HK-2 (cell line): ENCODE measurements at regions not wholly inside any gene's neighbourhood (a gene's known extent, or its start where the extent isn't known, plus 50 kb on each side); places are given as distances from the start of the nearest gene placed in this dataset.

ENCODE experiments used
- DNase-seq: peaks from one replicate; pipeline ENCODE4 v3.0.0-alpha.2; 2018; ENCODE audit not compliant: unreplicated experiment

GRCh38 chr2:122864728-122865127 lies 1109.3 kb downstream of the TSN start:
- DNase-seq = no peak

DNA sequence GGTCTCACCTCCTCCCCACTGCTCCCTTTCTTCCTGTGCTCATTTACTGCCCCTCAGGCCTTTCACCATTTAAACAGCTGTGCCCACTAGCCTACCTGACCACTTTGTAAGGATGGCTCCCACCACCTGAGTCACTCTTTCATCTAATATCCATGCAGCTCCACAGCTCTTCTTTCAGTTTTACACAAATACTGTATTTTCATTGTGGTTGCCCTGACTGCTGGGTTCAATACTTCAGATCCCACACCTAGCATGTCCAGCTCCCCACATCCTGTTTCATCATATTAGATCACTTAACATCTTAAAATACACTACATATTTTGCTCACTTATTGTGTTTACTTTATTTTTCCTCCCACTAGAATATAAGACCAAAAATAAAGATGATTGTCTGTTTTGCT lies 1110.6 kb downstream of the TSN start:
- DNase-seq = no peak

- DNase-seq = no peak
Observed at GRCh38 chr2:122867941-122868340, 1112.5 kb downstream of the TSN start.

GRCh38 chr2:122868646-122869275 lies 1113.3 kb downstream of the TSN start:
- no peak for DNase-seq

- DNase-seq = no peak
Observed at GRCh38 chr2:122873951-122874350, 1118.5 kb downstream of the TSN start.

- no peak for DNase-seq
Observed at GRCh38 chr2:122875091-122875865, 1119.8 kb downstream of the TSN start.

GRCh38 chr2:122883849-122884248 lies 1128.4 kb downstream of the TSN start:
- DNase-seq = no peak

GRCh38 chr2:122884889-122885288 lies 1129.4 kb downstream of the TSN start:
- no peak for DNase-seq

DNA sequence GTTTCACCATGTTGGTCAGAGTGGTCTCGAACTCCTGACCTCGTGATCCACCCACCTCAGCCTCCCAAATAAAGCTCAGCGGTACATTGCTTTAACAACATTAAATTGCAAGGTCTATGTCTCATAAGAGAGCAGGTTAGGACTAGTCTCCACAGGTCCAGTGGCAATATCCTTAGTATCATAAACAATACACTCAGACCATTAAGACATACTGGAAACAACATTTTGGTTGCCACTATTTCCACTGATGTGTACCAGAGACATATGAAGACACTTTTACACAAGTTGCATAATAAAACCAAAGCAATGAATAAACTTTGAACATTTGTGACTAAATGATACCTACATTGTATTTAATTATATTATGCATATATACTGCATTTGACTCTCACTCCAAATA lies 1130.0 kb downstream of the TSN start:
- DNase-seq = no peak

GRCh38 chr2:122886479-122887145 lies 1131.2 kb downstream of the TSN start:
- no peak for DNase-seq

DNA sequence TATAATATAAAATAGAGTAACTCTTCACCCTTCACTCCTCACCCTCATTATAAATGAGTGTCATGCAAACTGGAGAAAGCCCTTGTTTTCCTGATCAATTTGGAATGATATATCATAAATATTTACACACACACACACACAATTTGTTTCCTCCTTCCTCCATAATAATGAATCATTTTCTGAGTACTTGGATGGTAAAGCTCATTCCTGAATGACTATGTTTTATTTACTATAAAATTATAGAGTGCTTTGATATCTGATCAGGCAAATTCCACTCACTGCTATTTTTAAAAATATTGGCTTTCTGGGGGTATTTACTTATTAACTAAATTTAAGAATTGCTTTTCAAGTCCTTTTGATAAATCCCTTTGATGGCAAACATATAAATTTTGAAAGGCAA lies 1125.5 kb upstream of the CNTNAP5 start:
- DNase-seq = no peak

- DNase-seq = no peak
Observed at GRCh38 chr2:122905431-122905830, 1119.7 kb upstream of the CNTNAP5 start.

- DNase-seq = no peak
Observed at GRCh38 chr2:122908159-122908558, 1116.9 kb upstream of the CNTNAP5 start.

DNA sequence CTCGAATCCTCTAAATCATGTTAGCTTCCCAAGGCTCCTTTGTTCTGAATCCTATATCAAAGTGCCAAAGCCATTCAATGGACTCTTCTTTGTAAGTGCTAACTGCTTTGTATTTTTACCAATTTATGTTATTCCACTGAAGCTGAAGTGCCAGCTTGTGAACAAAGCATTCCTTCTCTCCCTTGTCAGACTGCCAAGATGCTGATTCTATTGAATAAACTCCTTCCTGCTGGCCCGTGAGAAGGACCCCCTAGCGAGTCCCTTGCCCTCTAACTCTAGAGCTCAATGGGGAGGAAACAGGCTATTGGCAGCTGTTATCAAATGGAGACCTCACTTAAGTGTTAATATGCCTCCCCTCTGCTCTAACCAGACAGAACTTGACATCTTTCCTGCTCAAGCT lies 1097.9 kb upstream of the CNTNAP5 start:
- no peak for DNase-seq

DNA sequence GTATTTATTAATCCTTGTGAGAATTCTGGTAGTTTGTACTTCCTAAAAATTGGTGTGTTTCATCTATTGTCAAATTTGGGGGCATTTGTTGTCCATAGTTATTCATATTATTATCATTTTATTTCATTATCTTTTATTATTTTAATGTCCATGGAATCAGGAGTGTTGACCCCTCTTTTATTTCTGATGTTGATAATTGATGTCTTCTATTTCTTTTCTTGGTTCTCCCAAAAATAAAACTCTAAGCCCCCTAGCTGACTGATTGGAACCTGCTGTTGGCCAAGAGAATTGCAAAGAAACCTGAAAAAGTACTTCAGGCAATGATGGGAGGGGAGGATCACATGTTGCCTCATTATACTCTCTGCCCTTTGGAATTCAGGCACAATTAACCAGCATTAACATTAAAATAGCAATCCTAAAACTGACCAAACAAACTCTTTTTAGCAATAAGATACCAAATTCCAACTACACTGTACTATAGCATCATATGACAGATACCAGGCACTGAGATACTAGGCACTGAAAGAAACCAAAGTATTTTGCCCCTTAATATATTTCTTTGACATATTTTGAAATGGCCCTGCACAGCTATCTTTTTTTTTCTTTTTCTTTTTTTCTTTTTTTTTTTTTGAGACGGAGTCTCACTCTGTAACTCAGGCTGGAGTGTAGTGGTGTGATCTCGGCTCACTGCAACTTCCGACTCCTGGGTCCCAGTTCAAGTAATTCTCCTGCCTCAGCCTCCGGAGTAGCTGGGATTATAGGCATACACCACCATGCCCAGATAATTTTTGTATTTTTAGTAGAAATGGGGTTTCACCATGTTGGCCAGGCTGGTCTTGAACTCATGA lies 1097.2 kb upstream of the CNTNAP5 start:
- DNase-seq = no peak

DNA sequence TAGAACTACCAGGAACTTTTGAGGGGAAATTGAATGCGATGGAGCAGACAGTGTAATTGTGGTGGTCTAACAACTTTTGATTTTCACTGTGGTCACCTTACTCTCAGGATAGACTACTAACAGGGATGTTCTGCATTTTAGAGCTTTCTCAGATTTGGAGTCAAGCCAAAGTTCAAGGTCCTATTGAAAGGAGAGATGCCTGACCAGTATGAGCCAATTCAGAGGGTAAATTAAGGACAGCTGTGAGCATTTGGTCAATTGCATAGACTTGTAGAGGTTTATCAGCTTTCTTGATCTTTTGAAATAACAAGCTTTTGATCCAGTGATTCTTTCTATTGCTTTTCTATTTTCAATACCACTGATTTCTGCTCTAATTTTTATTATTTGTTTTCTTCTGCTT lies 1095.7 kb upstream of the CNTNAP5 start:
- DNase-seq = no peak

DNA sequence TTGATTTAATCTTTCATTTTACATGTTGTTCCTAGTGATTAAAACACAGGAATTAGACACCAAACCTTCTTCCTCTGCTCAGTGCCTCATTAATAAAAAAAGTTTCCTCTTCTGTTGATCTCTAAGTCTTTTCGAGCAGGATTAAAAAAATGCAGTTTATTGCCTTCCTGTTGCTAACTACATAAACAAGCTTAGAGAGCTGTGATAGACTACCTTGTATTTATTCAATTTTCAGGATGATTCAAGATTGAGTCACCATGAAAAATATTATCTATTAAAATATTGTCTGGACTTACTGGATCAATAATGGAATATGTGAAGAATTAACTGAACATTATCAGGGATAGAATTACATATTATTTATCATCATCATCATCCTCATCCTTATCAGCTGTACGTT lies 1089.6 kb upstream of the CNTNAP5 start:
- DNase-seq = no peak

DNA sequence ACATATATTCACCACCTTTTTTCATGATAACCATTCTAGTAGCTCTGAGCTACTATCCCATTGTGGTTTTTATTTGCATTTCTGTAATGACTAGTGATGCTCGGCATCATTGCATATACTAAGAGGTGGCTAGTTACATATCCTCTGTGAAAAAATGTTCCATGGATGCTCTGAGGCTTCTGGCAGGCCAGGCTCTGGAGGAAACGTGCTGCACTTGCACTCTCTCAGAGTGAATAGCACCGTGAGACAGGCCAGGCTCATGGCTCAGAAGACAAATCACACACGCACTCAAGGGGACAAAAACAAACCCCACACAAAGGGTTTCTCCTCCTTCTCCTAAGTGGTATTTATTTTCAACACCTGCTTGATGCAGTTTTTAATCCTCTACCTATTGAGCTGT lies 1085.3 kb upstream of the CNTNAP5 start:
- DNase-seq = no peak

- no peak for DNase-seq
Observed at GRCh38 chr2:122949523-122949922, 1075.6 kb upstream of the CNTNAP5 start.

GRCh38 chr2:122955776-122956175 lies 1069.3 kb upstream of the CNTNAP5 start:
- DNase-seq = no peak

DNA sequence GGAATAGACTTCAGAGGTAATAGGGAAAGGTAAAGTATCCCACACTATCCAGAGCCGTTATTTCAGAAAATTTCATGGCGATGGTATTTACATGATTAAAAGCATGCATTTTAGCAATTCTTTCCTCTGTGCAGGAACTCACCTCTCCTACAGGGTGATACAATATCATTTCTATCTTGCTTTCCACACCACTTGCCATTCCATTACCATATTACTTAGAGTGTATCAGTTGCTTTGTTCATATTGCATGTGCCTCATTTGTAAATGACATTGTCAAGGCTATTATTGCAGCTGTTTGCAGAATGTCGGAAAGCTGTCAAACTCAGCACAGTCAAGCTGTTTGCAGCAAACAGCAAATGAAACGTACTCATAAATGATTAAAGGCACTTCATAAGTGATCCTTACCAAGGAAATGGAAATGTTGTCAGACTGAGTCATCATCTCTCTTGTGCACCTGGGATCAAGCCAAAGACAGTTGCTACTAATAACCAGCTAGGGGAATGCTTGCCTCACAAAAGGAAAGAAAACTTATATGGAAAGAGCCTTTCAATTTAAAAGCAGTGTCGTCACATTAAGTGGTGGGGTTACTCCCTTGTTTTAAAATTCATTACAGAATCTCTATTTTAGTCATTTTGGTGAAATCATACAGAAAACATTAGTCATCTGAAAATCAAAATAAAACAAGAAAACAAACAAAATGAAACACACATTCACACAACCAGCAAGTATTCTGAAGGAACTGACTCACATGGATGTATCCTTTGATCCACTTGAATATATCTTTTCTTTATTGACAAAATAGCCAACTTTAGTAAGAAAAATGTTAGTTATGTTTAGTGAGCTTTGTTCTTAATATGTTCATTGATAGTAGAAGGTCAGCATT lies 1064.1 kb upstream of the CNTNAP5 start:
- peak; percentile 19 for DNase-seq
